DOHH2 (cell line): ENCODE measurements at regions not wholly inside any gene's neighbourhood (a gene's known extent, or its start where the extent isn't known, plus 50 kb on each side); places are given as distances from the start of the nearest gene placed in this dataset.

Experiments used
- H3F3A ChIP-seq: fragments of 200-600 bp; sonication (generic), shearing (Covaris generic); 2 replicates; pipeline ENCODE4 v1.6.0; 2016; ENCODE audit warnings: antibody characterized with exemption, mild to moderate bottlenecking; ENCODE audit not compliant: control insufficient read depth, insufficient read depth
- H3K27ac ChIP-seq: fragments of 200-600 bp; sonication (generic); 2 replicates; pipeline ENCODE4 v1.5.1; 2014; ENCODE audit warnings: low read depth, mild to moderate bottlenecking, low read length, moderate library complexity
- H3K27me3 ChIP-seq: fragments of 200-600 bp; sonication (generic); 2 replicates; pipeline ENCODE4 v1.6.1; 2014; ENCODE audit warnings: mild to moderate bottlenecking, low read length, mixed read lengths; ENCODE audit not compliant: control insufficient read depth
- H3K36me3 ChIP-seq: fragments of 200-600 bp; sonication (generic); 2 replicates; pipeline ENCODE4 v1.6.1; 2014; ENCODE audit warnings: mild to moderate bottlenecking, low read length, moderate library complexity, mixed read lengths; ENCODE audit not compliant: control insufficient read depth
- H3K4me1 ChIP-seq: fragments of 200-600 bp; sonication (generic); 2 replicates; pipeline ENCODE4 v1.6.1; 2014; ENCODE audit warnings: mild to moderate bottlenecking, low read length, mixed read lengths; ENCODE audit not compliant: control insufficient read depth
- H3K4me2 ChIP-seq: fragments of 200-600 bp; sonication (generic); 2 replicates; pipeline ENCODE4 v1.6.0; 2014; ENCODE audit warnings: mild to moderate bottlenecking, low read length, moderate library complexity
- H3K4me3 ChIP-seq: fragments of 200-600 bp; sonication (generic); 2 replicates; pipeline ENCODE4 v1.5.1; 2014; ENCODE audit warnings: mild to moderate bottlenecking, low read length, mixed read lengths
- H3K79me2 ChIP-seq: fragments of 200-600 bp; sonication (generic); 2 replicates; pipeline ENCODE4 v1.6.1; 2014; ENCODE audit warnings: mild to moderate bottlenecking, low read length, mixed read lengths; ENCODE audit not compliant: control insufficient read depth
- H3K9me2 ChIP-seq: fragments of 200-600 bp; sonication (generic); replicated peaks from 2 replicates; pipeline ENCODE4 v1.6.1; 2014; ENCODE audit warnings: mild to moderate bottlenecking, low read length, mixed read lengths; ENCODE audit not compliant: control insufficient read depth
- H3K9me3 ChIP-seq: fragments of 200-600 bp; sonication (generic); 2 replicates; pipeline ENCODE4 v1.6.1; 2014; ENCODE audit warnings: antibody characterized with exemption, low read length, mixed read lengths; ENCODE audit not compliant: control insufficient read depth, insufficient read depth
- H4K20me1 ChIP-seq: fragments of 200-600 bp; sonication (generic); 2 replicates; pipeline ENCODE4 v1.6.0; 2014; ENCODE audit warnings: low read depth, mild to moderate bottlenecking, antibody characterized with exemption, low read length, moderate library complexity; ENCODE audit not compliant: control insufficient read depth, insufficient read depth
- EZH2phosphoT487 ChIP-seq: fragments of 200-600 bp; sonication (generic); IDR thresholded peaks from 2 replicates; pipeline ENCODE4 v1.6.1; 2017; ENCODE audit warnings: borderline replicate concordance, mild to moderate bottlenecking, antibody characterized with exemption, low read length, moderate library complexity, mixed read lengths
- TF ChIP-seq, protein P1 (sequence below): fragments of 200-600 bp; sonication (generic); IDR thresholded peaks from one replicate; pipeline ENCODE4 v1.5.1; 2014; ENCODE audit warnings: antibody characterized with exemption, mild to moderate bottlenecking, low read depth, low read length; ENCODE audit not compliant: poor library complexity, severe bottlenecking

DNA sequence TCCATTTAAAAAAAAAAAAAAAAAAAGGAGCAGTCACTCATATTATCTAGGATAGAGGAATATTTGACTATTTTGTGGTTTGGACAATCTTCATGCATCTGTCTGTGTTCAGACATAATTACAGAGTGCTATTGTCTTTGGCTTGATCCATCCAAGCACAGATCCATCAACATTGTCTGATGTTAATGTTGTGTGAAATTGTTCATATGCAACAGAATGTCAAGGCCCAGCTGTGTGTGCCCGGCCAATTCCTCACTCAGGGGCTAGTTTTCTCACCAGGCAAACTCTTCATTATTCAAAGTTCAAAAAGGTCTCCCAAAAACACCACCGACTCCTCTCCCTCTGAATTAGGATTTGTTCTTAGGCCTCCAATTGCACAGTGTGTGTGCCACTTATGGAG, 324.9 kb upstream of the TMTC1 start:
- Histone ChIP-seq H3K4me1 (no peaks in the 10 kb centered on the region), H3K9me3 (no peaks in the 10 kb centered on the region; the same call in 1 of the 2 replicates), H3K4me3 (no peak overlapping the region), H4K20me1 (no peaks in the 10 kb centered on the region), H3K27me3 (no peaks in the 10 kb centered on the region), H3F3A (no peaks in the 10 kb centered on the region), H3K79me2 (no peaks in the 10 kb centered on the region), H3K36me3 (no peaks in the 10 kb centered on the region), H3K4me2 (no peak overlapping the region), H3K27ac (no peak overlapping the region), H3K9me2 (no peaks in the 10 kb centered on the region)
- TF ChIP-seq EZH2phosphoT487 = no peak
- TF ChIP-seq, protein P1, sequence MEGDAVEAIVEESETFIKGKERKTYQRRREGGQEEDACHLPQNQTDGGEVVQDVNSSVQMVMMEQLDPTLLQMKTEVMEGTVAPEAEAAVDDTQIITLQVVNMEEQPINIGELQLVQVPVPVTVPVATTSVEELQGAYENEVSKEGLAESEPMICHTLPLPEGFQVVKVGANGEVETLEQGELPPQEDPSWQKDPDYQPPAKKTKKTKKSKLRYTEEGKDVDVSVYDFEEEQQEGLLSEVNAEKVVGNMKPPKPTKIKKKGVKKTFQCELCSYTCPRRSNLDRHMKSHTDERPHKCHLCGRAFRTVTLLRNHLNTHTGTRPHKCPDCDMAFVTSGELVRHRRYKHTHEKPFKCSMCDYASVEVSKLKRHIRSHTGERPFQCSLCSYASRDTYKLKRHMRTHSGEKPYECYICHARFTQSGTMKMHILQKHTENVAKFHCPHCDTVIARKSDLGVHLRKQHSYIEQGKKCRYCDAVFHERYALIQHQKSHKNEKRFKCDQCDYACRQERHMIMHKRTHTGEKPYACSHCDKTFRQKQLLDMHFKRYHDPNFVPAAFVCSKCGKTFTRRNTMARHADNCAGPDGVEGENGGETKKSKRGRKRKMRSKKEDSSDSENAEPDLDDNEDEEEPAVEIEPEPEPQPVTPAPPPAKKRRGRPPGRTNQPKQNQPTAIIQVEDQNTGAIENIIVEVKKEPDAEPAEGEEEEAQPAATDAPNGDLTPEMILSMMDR = no peak

DNA sequence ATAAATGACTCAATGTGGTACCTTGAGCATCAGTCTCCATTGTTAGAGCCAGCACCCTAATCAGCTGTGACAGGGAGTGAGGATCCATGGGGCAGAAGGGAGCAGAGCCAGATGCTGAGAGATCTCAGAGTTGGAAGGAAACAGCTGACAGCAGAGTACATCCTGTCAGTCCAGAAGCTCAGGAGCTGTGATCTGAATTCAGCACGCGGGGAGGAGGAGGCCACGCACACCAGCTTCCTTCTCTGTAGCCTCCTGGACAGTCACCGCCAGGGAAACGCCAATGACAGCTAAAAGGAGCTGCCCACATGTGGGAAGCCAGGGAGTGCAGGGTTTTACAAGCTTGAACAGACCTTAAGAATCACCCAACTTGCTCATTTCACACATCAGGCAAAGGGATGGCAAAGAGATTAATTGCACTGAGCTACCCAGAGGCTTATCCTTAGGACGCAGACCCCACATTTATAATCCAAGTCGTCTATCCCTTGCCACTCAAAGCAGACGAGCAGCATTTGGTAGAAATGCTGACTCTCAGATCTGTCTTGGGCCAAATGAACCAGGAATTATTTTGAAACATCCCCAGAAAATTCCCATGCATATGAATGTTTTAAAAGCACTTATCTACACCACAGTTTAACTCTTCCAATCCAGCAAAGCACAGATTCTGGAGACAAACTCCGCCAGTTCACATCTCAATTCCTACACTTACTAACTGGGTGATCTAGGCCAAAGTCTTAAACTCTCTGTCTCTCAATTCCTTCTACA, 322.6 kb upstream of the TMTC1 start:
- H3K36me3 ChIP-seq = no peaks in the 10 kb centered on the region
- H3K4me3 ChIP-seq = no peak overlapping the region
- H3K4me2 ChIP-seq = no peak overlapping the region
- H3K27ac ChIP-seq = no peak overlapping the region
- H4K20me1 ChIP-seq = no peaks in the 10 kb centered on the region
- no peaks in the 10 kb centered on the region; the same call in 1 of the 2 replicates for H3K9me3 ChIP-seq
- no peaks in the 10 kb centered on the region for H3K9me2 ChIP-seq
- no peaks in the 10 kb centered on the region for H3F3A ChIP-seq
- H3K4me1 ChIP-seq = no peaks in the 10 kb centered on the region
- no peaks in the 10 kb centered on the region for H3K27me3 ChIP-seq
- no peak for TF ChIP-seq EZH2phosphoT487
- TF ChIP-seq, protein P1 = no peak
- no peaks in the 10 kb centered on the region for H3K79me2 ChIP-seq

DNA sequence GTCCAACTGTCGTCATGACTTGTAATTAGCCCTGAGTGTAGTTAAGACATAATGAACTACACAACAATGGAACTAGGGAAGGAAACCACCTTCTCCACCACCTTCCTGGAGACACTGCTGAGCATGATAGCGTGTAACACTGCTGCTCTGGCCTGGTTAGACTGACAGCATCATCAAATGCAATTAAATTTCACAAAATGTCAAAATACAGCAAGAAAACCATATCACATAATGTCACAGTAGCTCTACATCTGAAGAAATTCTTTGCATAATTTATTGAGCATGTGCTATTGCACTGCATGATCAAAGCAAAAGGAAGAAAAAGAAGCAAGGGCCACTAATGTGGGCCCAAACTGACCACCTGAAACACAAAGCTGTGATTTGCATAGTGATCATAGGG, 321.8 kb upstream of the TMTC1 start:
- H3K4me1 ChIP-seq = no peaks in the 10 kb centered on the region
- H3K27ac ChIP-seq = no peak overlapping the region
- TF ChIP-seq, protein P1 = no peak
- no peak for TF ChIP-seq EZH2phosphoT487
- H3K9me2 ChIP-seq = no peaks in the 10 kb centered on the region
- no peaks in the 10 kb centered on the region for H3K79me2 ChIP-seq
- no peaks in the 10 kb centered on the region for H3K27me3 ChIP-seq
- H3F3A ChIP-seq = no peaks in the 10 kb centered on the region
- no peaks in the 10 kb centered on the region for H3K9me3 ChIP-seq
- H3K4me2 ChIP-seq = no peak overlapping the region
- H4K20me1 ChIP-seq = no peaks in the 10 kb centered on the region
- no peaks in the 10 kb centered on the region for H3K36me3 ChIP-seq
- H3K4me3 ChIP-seq = no peak overlapping the region
